GM12873 (cell line): ENCODE measurements at regions not wholly inside any gene's neighbourhood (a gene's known extent, or its start where the extent isn't known, plus 50 kb on each side); places are given as distances from the start of the nearest gene placed in this dataset.

Source experiments
- CTCF ChIP-seq: IDR thresholded peaks from 2 replicates; pipeline ENCODE4 v1.5.1; 2012; ENCODE audit warnings: low read depth, mild to moderate bottlenecking, moderate library complexity, low read length, control low read depth; ENCODE audit not compliant: insufficient read depth; ENCODE audit errors: missing control alignments

GRCh38 chr12:111107392-111108178 is 187.2 kb upstream of the MYL2 start:
- no peak for TF ChIP-seq CTCF

- no peak for TF ChIP-seq CTCF
Observed at GRCh38 chr12:111105294-111105693, 184.9 kb upstream of the MYL2 start.

GRCh38 chr12:111103583-111103982 is 183.2 kb upstream of the MYL2 start:
- TF ChIP-seq CTCF: no peak

GRCh38 chr12:111102102-111102739 is 181.8 kb upstream of the MYL2 start:
- no peak for TF ChIP-seq CTCF

- TF ChIP-seq CTCF: no peak
Observed at GRCh38 chr12:111101003-111101402, 180.6 kb upstream of the MYL2 start.

GRCh38 chr12:111100554-111100953 is 180.2 kb upstream of the MYL2 start:
- no peak for TF ChIP-seq CTCF

- TF ChIP-seq CTCF: no peak
Observed at GRCh38 chr12:111100003-111100402, 179.6 kb upstream of the MYL2 start.
